WERI-Rb-1 (cell line): ENCODE measurements at regions not wholly inside any gene's neighbourhood (a gene's known extent, or its start where the extent isn't known, plus 50 kb on each side); places are given as distances from the start of the nearest gene placed in this dataset.
A peak's percentile ranks its signal among the peaks of the same experiment; 100 is the strongest.

Experiments
- DNase-seq: peaks from one replicate; pipeline ENCODE4 v3.0.0-alpha.2; 2020
- H3K27ac ChIP-seq: fragments of 250-450 bp; sonication (Bioruptor Pico); 2 replicates; pipeline ENCODE4 v1.5.1; 2020; ENCODE audit warnings: mild to moderate bottlenecking, moderate library complexity
- H3K27me3 ChIP-seq: fragments of 250-450 bp; sonication (Bioruptor Pico); 2 replicates; pipeline ENCODE4 v1.5.1; 2021; ENCODE audit warnings: mild to moderate bottlenecking, low read depth, moderate library complexity; ENCODE audit not compliant: insufficient read depth, severe bottlenecking
- H3K36me3 ChIP-seq: fragments of 250-450 bp; sonication (Bioruptor Pico); 2 replicates; pipeline ENCODE4 v1.5.1; 2020; ENCODE audit warnings: mild to moderate bottlenecking, moderate library complexity
- H3K4me3 ChIP-seq: 2 replicates; pipeline ENCODE4 v1.5.1; 2011; ENCODE audit warnings: low read depth, mild to moderate bottlenecking, control low read depth, low read length
- H3K9me3 ChIP-seq: fragments of 250-450 bp; sonication (Bioruptor Pico); 2 replicates; pipeline ENCODE4 v1.5.1; 2021; ENCODE audit warnings: mild to moderate bottlenecking, moderate library complexity; ENCODE audit not compliant: severe bottlenecking
- CTCF ChIP-seq: IDR thresholded peaks from 2 replicates; pipeline ENCODE4 v1.5.1; 2011; ENCODE audit warnings: low read depth, mild to moderate bottlenecking, control low read depth, inconsistent platforms, low read length

GRCh38 chr2:139175510-139175909 lies 395.3 kb upstream of the NXPH2 start:
- no peak overlapping the region for H3K4me3 ChIP-seq
- no peaks in the 10 kb centered on the region for H3K9me3 ChIP-seq
- no peak for TF ChIP-seq CTCF
- no peak overlapping the region for H3K27ac ChIP-seq
- DNase-seq, result no peak
- H3K36me3 ChIP-seq, result no peaks in the 10 kb centered on the region
- no peaks in the 10 kb centered on the region for H3K27me3 ChIP-seq

GRCh38 chr2:139170406-139170805 lies 390.2 kb upstream of the NXPH2 start:
- DNase-seq, result no peak
- no peak overlapping the region for H3K27ac ChIP-seq
- no peak for TF ChIP-seq CTCF
- H3K4me3 ChIP-seq, result no peak overlapping the region
- H3K27me3 ChIP-seq, result no peaks in the 10 kb centered on the region
- H3K9me3 ChIP-seq, result no peaks in the 10 kb centered on the region
- no peaks in the 10 kb centered on the region for H3K36me3 ChIP-seq

GRCh38 chr2:139165601-139166000 lies 385.4 kb upstream of the NXPH2 start:
- Histone ChIP-seq H3K9me3 (no peaks in the 10 kb centered on the region), H3K36me3 (no peaks in the 10 kb centered on the region), H3K4me3 (no peak overlapping the region), H3K27ac (no peak overlapping the region), H3K27me3 (no peaks in the 10 kb centered on the region)
- no peak for DNase-seq
- no peak for TF ChIP-seq CTCF

- no peaks in the 10 kb centered on the region for H3K36me3 ChIP-seq
- DNase-seq, result no peak
- no peak for TF ChIP-seq CTCF
- no peaks in the 10 kb centered on the region for H3K9me3 ChIP-seq
- H3K27me3 ChIP-seq, result no peaks in the 10 kb centered on the region
- H3K27ac ChIP-seq, result no peak overlapping the region
- H3K4me3 ChIP-seq, result no peak overlapping the region
These were observed 384.9 kb upstream of the NXPH2 start for GRCh38 chr2:139165041-139165440.

GRCh38 chr2:139162957-139163356 lies 382.8 kb upstream of the NXPH2 start:
- H3K27me3 ChIP-seq, result no peaks in the 10 kb centered on the region
- H3K36me3 ChIP-seq, result no peaks in the 10 kb centered on the region
- no peak overlapping the region for H3K4me3 ChIP-seq
- TF ChIP-seq CTCF, result no peak
- no peaks in the 10 kb centered on the region for H3K9me3 ChIP-seq
- DNase-seq, result no peak
- H3K27ac ChIP-seq, result no peak overlapping the region

- DNase-seq, result peak; percentile 26
- Histone ChIP-seq H3K27me3 (no peaks in the 10 kb centered on the region), H3K27ac (no peak overlapping the region; the same call in 1 of the 2 replicates), H3K36me3 (no peaks in the 10 kb centered on the region), H3K4me3 (no peak overlapping the region), H3K9me3 (no peaks in the 10 kb centered on the region)
- no peak for TF ChIP-seq CTCF
These were observed 382.3 kb upstream of the NXPH2 start for GRCh38 chr2:139162456-139162855.
